ENCODE measurements at regions not wholly inside any gene's neighbourhood (a gene's known extent, or its start where the extent isn't known, plus 50 kb on each side); places are given as distances from the start of the nearest gene placed in this dataset.

GRCh38 chr4:28686618-28687017, 1826.0 kb downstream of the STIM2 start:
- no peak overlapping the region for H3K4me3 ChIP-seq (ENCODE audit: low read length)
- H3K27ac Mint-ChIP-seq = no peak overlapping the region
- no peaks in the 10 kb centered on the region for H3K27me3 Mint-ChIP-seq
- H3K36me3 Mint-ChIP-seq = no peaks in the 10 kb centered on the region
- ChIA-PET CTCF (no interaction called here), POLR2A (no interaction called here)
- H3K36me3 ChIP-seq (ENCODE audit: insufficient read depth, low read length) = no peaks in the 10 kb centered on the region
- no peaks in the 10 kb centered on the region for H3K9me3 ChIP-seq (ENCODE audit: low read length)
- H3K27ac ChIP-seq (ENCODE audit: low read depth, low read length) = no peak overlapping the region
- no peak overlapping the region for H3K4me3 Mint-ChIP-seq
- no peaks in the 10 kb centered on the region for H3K4me1 ChIP-seq (ENCODE audit: insufficient read depth, low read length)
- H3K27me3 ChIP-seq (ENCODE audit: insufficient read depth, low read length, poor library complexity, severe bottlenecking) = no peaks in the 10 kb centered on the region
- peaks cover 3 to 47% (median 6%) of the 10 kb centered on the region in 5 donors for H3K9me3 Mint-ChIP-seq
- no peak for DNase-seq
- no peaks in the 10 kb centered on the region for H3K4me1 Mint-ChIP-seq

- H3K9me3 Mint-ChIP-seq = peaks cover 1 to 32% (median 3%) of the 10 kb centered on the region in 5 donors
- no peaks in the 10 kb centered on the region for H3K27me3 ChIP-seq (ENCODE audit: insufficient read depth, low read length, poor library complexity, severe bottlenecking)
- no peaks in the 10 kb centered on the region for H3K27me3 Mint-ChIP-seq
- H3K36me3 ChIP-seq (ENCODE audit: insufficient read depth, low read length) = no peaks in the 10 kb centered on the region
- no peak overlapping the region for H3K4me3 Mint-ChIP-seq
- no peak overlapping the region for H3K4me3 ChIP-seq (ENCODE audit: low read length)
- no peaks in the 10 kb centered on the region for H3K4me1 Mint-ChIP-seq
- H3K27ac ChIP-seq (ENCODE audit: low read depth, low read length) = no peak overlapping the region
- no peak for DNase-seq
- CTCF ChIA-PET = no interaction called here
- no peaks in the 10 kb centered on the region for H3K9me3 ChIP-seq (ENCODE audit: low read length)
- no peak overlapping the region for H3K27ac Mint-ChIP-seq
- no peaks in the 10 kb centered on the region for H3K36me3 Mint-ChIP-seq
- POLR2A ChIA-PET = no interaction called here
- H3K4me1 ChIP-seq (ENCODE audit: insufficient read depth, low read length) = no peaks in the 10 kb centered on the region
Observed at GRCh38 chr4:28690890-28691289, 1830.2 kb downstream of the STIM2 start.

- Histone ChIP-seq H3K36me3 (ENCODE audit: insufficient read depth, low read length) (no peaks in the 10 kb centered on the region), H3K4me1 (ENCODE audit: insufficient read depth, low read length) (no peaks in the 10 kb centered on the region), H3K9me3 (ENCODE audit: low read length) (no peaks in the 10 kb centered on the region), H3K27me3 (ENCODE audit: insufficient read depth, low read length, poor library complexity, severe bottlenecking) (no peaks in the 10 kb centered on the region), H3K4me3 (ENCODE audit: low read length) (no peak overlapping the region), H3K27ac (ENCODE audit: low read depth, low read length) (no peak overlapping the region)
- no peak for DNase-seq
- H3K4me3 Mint-ChIP-seq = no peak overlapping the region
- CTCF ChIA-PET = no interaction called here
- POLR2A ChIA-PET = no interaction called here
- H3K36me3 Mint-ChIP-seq = no peaks in the 10 kb centered on the region
- no peaks in the 10 kb centered on the region for H3K4me1 Mint-ChIP-seq
- no peaks in the 10 kb centered on the region for H3K27me3 Mint-ChIP-seq
- H3K27ac Mint-ChIP-seq = no peak overlapping the region
- peaks cover 5 to 32% (median 8%) of the 10 kb centered on the region in 5 donors for H3K9me3 Mint-ChIP-seq
Observed at GRCh38 chr4:28702571-28702970, 1841.9 kb downstream of the STIM2 start.

GRCh38 chr4:28709891-28710290, 1849.2 kb downstream of the STIM2 start:
- Mint-ChIP-seq H3K4me1 (no peaks in the 10 kb centered on the region), H3K27me3 (peaks cover 0 to 1% of the 10 kb centered on the region in 2 donors), H3K27ac (no peak overlapping the region), H3K9me3 (peaks cover 2 to 13% (median 3%) of the 10 kb centered on the region in 5 donors), H3K4me3 (no peak overlapping the region), H3K36me3 (no peaks in the 10 kb centered on the region)
- ChIA-PET POLR2A (no interaction called here), CTCF (no interaction called here)
- DNase-seq = no peak
- Histone ChIP-seq H3K36me3 (ENCODE audit: insufficient read depth, low read length) (no peaks in the 10 kb centered on the region), H3K4me1 (ENCODE audit: insufficient read depth, low read length) (no peaks in the 10 kb centered on the region), H3K27me3 (ENCODE audit: insufficient read depth, low read length, poor library complexity, severe bottlenecking) (no peaks in the 10 kb centered on the region), H3K9me3 (ENCODE audit: low read length) (no peaks in the 10 kb centered on the region), H3K4me3 (ENCODE audit: low read length) (no peak overlapping the region), H3K27ac (ENCODE audit: low read depth, low read length) (no peak overlapping the region)

GRCh38 chr4:28723371-28723770, 1862.7 kb downstream of the STIM2 start:
- no peak overlapping the region for H3K4me3 ChIP-seq (ENCODE audit: low read length)
- Mint-ChIP-seq H3K36me3 (no peaks in the 10 kb centered on the region), H3K27ac (no peak overlapping the region), H3K4me3 (no peak overlapping the region), H3K27me3 (no peaks in the 10 kb centered on the region), H3K9me3 (peaks cover 6 to 30% (median 11%) of the 10 kb centered on the region in 5 donors), H3K4me1 (no peaks in the 10 kb centered on the region)
- H3K9me3 ChIP-seq (ENCODE audit: low read length) = no peaks in the 10 kb centered on the region
- DNase-seq = no peak
- H3K27me3 ChIP-seq (ENCODE audit: insufficient read depth, low read length, poor library complexity, severe bottlenecking) = no peaks in the 10 kb centered on the region
- ChIA-PET POLR2A (no interaction called here), CTCF (no interaction called here)
- H3K27ac ChIP-seq (ENCODE audit: low read depth, low read length) = no peak overlapping the region
- H3K4me1 ChIP-seq (ENCODE audit: insufficient read depth, low read length) = no peaks in the 10 kb centered on the region
- no peaks in the 10 kb centered on the region for H3K36me3 ChIP-seq (ENCODE audit: insufficient read depth, low read length)

- Mint-ChIP-seq H3K36me3 (no peaks in the 10 kb centered on the region), H3K27me3 (no peaks in the 10 kb centered on the region), H3K4me1 (no peaks in the 10 kb centered on the region), H3K27ac (no peak overlapping the region), H3K9me3 (peaks cover 9 to 34% (median 13%) of the 10 kb centered on the region in 5 donors), H3K4me3 (no peak overlapping the region)
- Histone ChIP-seq H3K9me3 (ENCODE audit: low read length) (no peaks in the 10 kb centered on the region), H3K27me3 (ENCODE audit: insufficient read depth, low read length, poor library complexity, severe bottlenecking) (no peaks in the 10 kb centered on the region), H3K4me3 (ENCODE audit: low read length) (no peak overlapping the region), H3K27ac (ENCODE audit: low read depth, low read length) (no peak overlapping the region), H3K36me3 (ENCODE audit: insufficient read depth, low read length) (no peaks in the 10 kb centered on the region), H3K4me1 (ENCODE audit: insufficient read depth, low read length) (no peaks in the 10 kb centered on the region)
- ChIA-PET CTCF (no interaction called here), POLR2A (no interaction called here)
- DNase-seq = no peak
Observed at GRCh38 chr4:28724239-28724638, 1863.6 kb downstream of the STIM2 start.

- POLR2A ChIA-PET = no interaction called here
- no peaks in the 10 kb centered on the region for H3K27me3 Mint-ChIP-seq
- DNase-seq = no peak
- Histone ChIP-seq H3K4me1 (ENCODE audit: insufficient read depth, low read length) (no peaks in the 10 kb centered on the region), H3K27me3 (ENCODE audit: insufficient read depth, low read length, poor library complexity, severe bottlenecking) (no peaks in the 10 kb centered on the region), H3K36me3 (ENCODE audit: insufficient read depth, low read length) (no peaks in the 10 kb centered on the region), H3K4me3 (ENCODE audit: low read length) (no peak overlapping the region), H3K27ac (ENCODE audit: low read depth, low read length) (no peak overlapping the region), H3K9me3 (ENCODE audit: low read length) (no peaks in the 10 kb centered on the region)
- H3K27ac Mint-ChIP-seq = no peak overlapping the region
- CTCF ChIA-PET = no interaction called here
- peaks cover 13 to 25% (median 17%) of the 10 kb centered on the region in 5 donors for H3K9me3 Mint-ChIP-seq
- no peaks in the 10 kb centered on the region for H3K36me3 Mint-ChIP-seq
- no peaks in the 10 kb centered on the region for H3K4me1 Mint-ChIP-seq
- H3K4me3 Mint-ChIP-seq = no peak overlapping the region
Observed at GRCh38 chr4:28730304-28730703, 1869.7 kb downstream of the STIM2 start.

- H3K4me3 ChIP-seq (ENCODE audit: low read length) = no peak overlapping the region
- POLR2A ChIA-PET = no interaction called here
- no peaks in the 10 kb centered on the region for H3K27me3 ChIP-seq (ENCODE audit: insufficient read depth, low read length, poor library complexity, severe bottlenecking)
- DNase-seq = no peak
- no peaks in the 10 kb centered on the region for H3K36me3 ChIP-seq (ENCODE audit: insufficient read depth, low read length)
- Mint-ChIP-seq H3K27ac (no peak overlapping the region), H3K4me3 (no peak overlapping the region), H3K36me3 (no peaks in the 10 kb centered on the region), H3K4me1 (no peaks in the 10 kb centered on the region), H3K27me3 (no peaks in the 10 kb centered on the region), H3K9me3 (peaks cover 2 to 12% (median 5%) of the 10 kb centered on the region in 5 donors)
- H3K4me1 ChIP-seq (ENCODE audit: insufficient read depth, low read length) = no peaks in the 10 kb centered on the region
- no peak overlapping the region for H3K27ac ChIP-seq (ENCODE audit: low read depth, low read length)
- CTCF ChIA-PET = no interaction called here
- no peaks in the 10 kb centered on the region for H3K9me3 ChIP-seq (ENCODE audit: low read length)
Observed at GRCh38 chr4:28744066-28744465, 1883.4 kb downstream of the STIM2 start.

- ChIA-PET POLR2A (no interaction called here), CTCF (no interaction called here)
- H3K27me3 ChIP-seq (ENCODE audit: insufficient read depth, low read length, poor library complexity, severe bottlenecking) = no peaks in the 10 kb centered on the region
- no peaks in the 10 kb centered on the region for H3K9me3 ChIP-seq (ENCODE audit: low read length)
- Mint-ChIP-seq H3K4me3 (no peak overlapping the region), H3K27me3 (no peaks in the 10 kb centered on the region), H3K36me3 (no peaks in the 10 kb centered on the region), H3K27ac (no peak overlapping the region), H3K4me1 (no peaks in the 10 kb centered on the region), H3K9me3 (peaks cover 4 to 25% (median 7%) of the 10 kb centered on the region in 5 donors)
- H3K4me1 ChIP-seq (ENCODE audit: insufficient read depth, low read length) = no peaks in the 10 kb centered on the region
- H3K4me3 ChIP-seq (ENCODE audit: low read length) = no peak overlapping the region
- H3K36me3 ChIP-seq (ENCODE audit: insufficient read depth, low read length) = no peaks in the 10 kb centered on the region
- DNase-seq = no peak
- no peak overlapping the region for H3K27ac ChIP-seq (ENCODE audit: low read depth, low read length)
Observed at GRCh38 chr4:28754376-28754775, 1893.7 kb downstream of the STIM2 start.
